ENCODE measurements at regions not wholly inside any gene's neighbourhood (a gene's known extent, or its start where the extent isn't known, plus 50 kb on each side); places are given as distances from the start of the nearest gene placed in this dataset.

DNA sequence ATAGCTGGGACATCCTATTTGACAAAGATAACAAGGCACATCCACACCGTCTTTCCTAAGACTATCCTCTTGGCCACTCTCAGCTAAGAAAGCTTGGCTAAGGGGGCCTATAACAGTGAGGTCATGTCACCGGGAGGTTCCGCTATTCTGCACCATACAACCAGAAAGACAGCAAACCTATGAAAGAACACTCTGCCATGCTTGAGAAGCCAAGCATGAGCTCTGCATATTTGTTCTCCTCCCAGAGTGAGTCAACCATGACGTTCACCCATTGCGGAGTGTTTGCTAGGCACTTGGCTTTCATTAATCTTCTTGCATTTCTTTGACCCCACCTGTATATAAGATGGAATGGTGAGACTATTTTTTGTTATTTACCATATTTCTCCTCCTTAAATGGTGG lies 141.2 kb downstream of the GMNC start:
- TF ChIP-seq, protein P1, sequence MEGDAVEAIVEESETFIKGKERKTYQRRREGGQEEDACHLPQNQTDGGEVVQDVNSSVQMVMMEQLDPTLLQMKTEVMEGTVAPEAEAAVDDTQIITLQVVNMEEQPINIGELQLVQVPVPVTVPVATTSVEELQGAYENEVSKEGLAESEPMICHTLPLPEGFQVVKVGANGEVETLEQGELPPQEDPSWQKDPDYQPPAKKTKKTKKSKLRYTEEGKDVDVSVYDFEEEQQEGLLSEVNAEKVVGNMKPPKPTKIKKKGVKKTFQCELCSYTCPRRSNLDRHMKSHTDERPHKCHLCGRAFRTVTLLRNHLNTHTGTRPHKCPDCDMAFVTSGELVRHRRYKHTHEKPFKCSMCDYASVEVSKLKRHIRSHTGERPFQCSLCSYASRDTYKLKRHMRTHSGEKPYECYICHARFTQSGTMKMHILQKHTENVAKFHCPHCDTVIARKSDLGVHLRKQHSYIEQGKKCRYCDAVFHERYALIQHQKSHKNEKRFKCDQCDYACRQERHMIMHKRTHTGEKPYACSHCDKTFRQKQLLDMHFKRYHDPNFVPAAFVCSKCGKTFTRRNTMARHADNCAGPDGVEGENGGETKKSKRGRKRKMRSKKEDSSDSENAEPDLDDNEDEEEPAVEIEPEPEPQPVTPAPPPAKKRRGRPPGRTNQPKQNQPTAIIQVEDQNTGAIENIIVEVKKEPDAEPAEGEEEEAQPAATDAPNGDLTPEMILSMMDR (conservative IDR thresholded peaks at IDR 0.05): no peak
- H2BK20ac ChIP-seq (ENCODE audit: low read depth, low read length, poor library complexity, severe bottlenecking): no peak overlapping the region
- H3K56ac ChIP-seq (ENCODE audit: insufficient read length, low read depth, low read length): no peak overlapping the region
- no peaks in the 10 kb centered on the region for H3K23me2 ChIP-seq (ENCODE audit: insufficient read length, low read depth, low read length, poor library complexity, severe bottlenecking)
- no peaks in the 10 kb centered on the region for H4K20me1 ChIP-seq (ENCODE audit: control insufficient read depth, insufficient read depth, insufficient read length)
- no peak overlapping the region for H4K91ac ChIP-seq (ENCODE audit: insufficient read length, low read depth, low read length)
- Mint-ChIP-seq H3K4me1 (peaks cover 9% of the 10 kb centered on the region in 2 experiments; a peak in 3 of 4 replicates), H3K27me3 (ENCODE audit: low read depth) (no peaks in the 10 kb centered on the region), H3K4me3 (no peak overlapping the region), H3K27ac (no peak overlapping the region; a peak in 2 of 7 replicates), H3K36me3 (ENCODE audit: insufficient read depth in 1 of 3, low read depth in 3 of 3) (no peaks in the 10 kb centered on the region), H3K9me3 (no peaks in the 10 kb centered on the region)
- no peak overlapping the region for H2AFZ ChIP-seq (ENCODE audit: low read length)
- H3K27me3 ChIP-seq (ENCODE audit: insufficient read depth, low read length): no peaks in the 10 kb centered on the region
- no peak for DNase-seq
- no peak overlapping the region for H3K4me2 ChIP-seq (ENCODE audit: insufficient read depth, insufficient read length, low read length)
- no peak overlapping the region for H3K27ac ChIP-seq (ENCODE audit: insufficient read length, low read depth, low read length)
- no peak overlapping the region for H3K18ac ChIP-seq (ENCODE audit: insufficient read length, low read depth, low read length)
- no peak overlapping the region for H3K4ac ChIP-seq (ENCODE audit: low read depth, low read length)
- H2BK5ac ChIP-seq (ENCODE audit: insufficient read length, low read length): no peak overlapping the region
- H2BK12ac ChIP-seq (ENCODE audit: insufficient read length, low read depth, low read length): no peak overlapping the region
- no peaks in the 10 kb centered on the region for H3K79me1 ChIP-seq (ENCODE audit: insufficient read depth, low read depth, low read length, poor library complexity, severe bottlenecking)
- H3K9me3 ChIP-seq (ENCODE audit: control insufficient read depth, low read depth, low read length): no peaks in the 10 kb centered on the region
- H3K23ac ChIP-seq (ENCODE audit: insufficient read length, low read depth, low read length): no peak overlapping the region
- H2AK5ac ChIP-seq (ENCODE audit: insufficient read length, low read length): no peak overlapping the region
- H2BK120ac ChIP-seq (ENCODE audit: low read depth, low read length, poor library complexity, severe bottlenecking): no peak overlapping the region
- no CpG with 5 or more reads among the region's 5 CpGs for WGBS (ENCODE audit: extremely low coverage, insufficient read length, low lambda C conversion rate)
- no peak overlapping the region for H3K14ac ChIP-seq (ENCODE audit: insufficient read depth, low read length)
- H4K5ac ChIP-seq (ENCODE audit: insufficient read length, low read depth, low read length): no peak overlapping the region
- H2BK15ac ChIP-seq (ENCODE audit: low read depth, low read length): no peak overlapping the region
- no peaks in the 10 kb centered on the region for H3K79me2 ChIP-seq (ENCODE audit: insufficient read depth, low read length)
- H3T11ph ChIP-seq (ENCODE audit: low read length): no peak overlapping the region
- H3K9ac ChIP-seq (ENCODE audit: extremely low read depth, insufficient read length, low read length): no peak overlapping the region
- no peak overlapping the region for H4K8ac ChIP-seq (replicated peaks; ENCODE audit: insufficient read length, low read depth, low read length)
- no peaks in the 10 kb centered on the region for H3K4me1 ChIP-seq (ENCODE audit: insufficient read depth, low read length)
